Mesendoderm (in vitro differentiated cells): ENCODE measurements at regions not wholly inside any gene's neighbourhood (a gene's known extent, or its start where the extent isn't known, plus 50 kb on each side); places are given as distances from the start of the nearest gene placed in this dataset.
"Not testable (repeated sequence)": the region's sequence is repeated elsewhere in the genome, so short reads cannot be mapped to it uniquely, and the experiment has no call there.

Experiments
- DNase-seq: peaks from one replicate; pipeline ENCODE4 v3.0.0; 2013
- H2AK5ac ChIP-seq: 2 replicates; pipeline ENCODE4 v1.6.1; 2013; ENCODE audit warnings: low read length, inconsistent platforms
- H2BK120ac ChIP-seq: 2 replicates; pipeline ENCODE4 v1.6.1; 2013; ENCODE audit warnings: low read depth, mild to moderate bottlenecking, low read length, moderate library complexity, mixed read lengths
- H2BK15ac ChIP-seq: replicated peaks from 2 replicates; pipeline ENCODE4 v1.6.1; 2013; ENCODE audit warnings: low read depth, mild to moderate bottlenecking, moderate library complexity
- H2BK5ac ChIP-seq: 2 replicates; pipeline ENCODE4 v1.6.1; 2013; ENCODE audit warnings: low read length, inconsistent platforms
- H3K18ac ChIP-seq: 2 replicates; pipeline ENCODE4 v1.6.1; 2013; ENCODE audit warnings: mild to moderate bottlenecking, low read length, mixed read lengths
- H3K23ac ChIP-seq: one replicate; pipeline ENCODE4 v1.6.1; 2013; ENCODE audit warnings: low read length
- H3K27ac ChIP-seq: 2 replicates; pipeline ENCODE4 v1.5.1; 2013; ENCODE audit warnings: low read depth, mild to moderate bottlenecking, inconsistent platforms, low read length, moderate library complexity
- H3K27me3 ChIP-seq: 2 replicates; pipeline ENCODE4 v1.6.1; 2013; ENCODE audit warnings: low read length, control low read depth, mild to moderate bottlenecking, inconsistent platforms; ENCODE audit not compliant: insufficient read depth, poor library complexity
- H3K36me3 ChIP-seq: 2 replicates; pipeline ENCODE4 v1.6.1; 2013; ENCODE audit warnings: low read length, inconsistent platforms; ENCODE audit not compliant: control insufficient read depth, insufficient read depth
- H3K4ac ChIP-seq: one replicate; pipeline ENCODE4 v1.6.1; 2013; ENCODE audit warnings: low read depth, mild to moderate bottlenecking, low read length, moderate library complexity
- H3K4me1 ChIP-seq: 2 replicates; pipeline ENCODE4 v1.6.1; 2013; ENCODE audit warnings: low read depth, low read length, inconsistent platforms; ENCODE audit not compliant: control insufficient read depth
- H3K4me2 ChIP-seq: 2 replicates; pipeline ENCODE4 v1.6.1; 2013; ENCODE audit warnings: low read length
- H3K4me3 ChIP-seq: 2 replicates; pipeline ENCODE4 v1.5.1; 2013; ENCODE audit warnings: mild to moderate bottlenecking, low read length
- H3K56ac ChIP-seq: one replicate; pipeline ENCODE4 v1.6.1; 2013; ENCODE audit warnings: low read length
- H3K79me1 ChIP-seq: 2 replicates; pipeline ENCODE4 v1.6.1; 2013; ENCODE audit warnings: low read length, inconsistent platforms
- H3K79me2 ChIP-seq: 2 replicates; pipeline ENCODE4 v1.6.1; 2013; ENCODE audit warnings: mild to moderate bottlenecking, low read length; ENCODE audit not compliant: control insufficient read depth, insufficient read depth
- H3K9ac ChIP-seq: 2 replicates; pipeline ENCODE4 v1.6.1; 2013; ENCODE audit warnings: low read length, inconsistent platforms
- H4K5ac ChIP-seq: one replicate; pipeline ENCODE4 v1.6.1; 2013; ENCODE audit warnings: low read length
- H4K8ac ChIP-seq: one replicate; pipeline ENCODE4 v1.6.1; 2013; ENCODE audit warnings: low read depth, mild to moderate bottlenecking, control low read depth, low read length, moderate library complexity
- WGBS: extraction: QIAGEN DNeasy Blood & Tissue Kit; methylation state at CpG from one replicate; pipeline ENCODE4 v1.1.7; 2013; ENCODE audit warnings: low lambda C conversion rate, missing lambda C conversion rate; ENCODE audit not compliant: insufficient coverage; ENCODE audit errors: extremely low coverage; 5-methylcytosine and 5-hydroxymethylcytosine counted together

GRCh38 chr12:124698211-124698997 is 131.0 kb upstream of the NCOR2 start:
- Histone ChIP-seq H3K4me3 (no peak overlapping the region), H3K9ac (no peak overlapping the region), H2BK120ac (no peak overlapping the region), H2BK5ac (no peak overlapping the region), H3K4ac (no peak overlapping the region), H4K5ac (no peak overlapping the region), H3K4me1 (peaks cover 6% of the 10 kb centered on the region), H3K27ac (no peak overlapping the region), H3K36me3 (no peaks in the 10 kb centered on the region), H3K4me2 (no peak overlapping the region), H3K27me3 (no peaks in the 10 kb centered on the region), H3K79me1 (no peaks in the 10 kb centered on the region), H3K79me2 (no peaks in the 10 kb centered on the region), H2BK15ac (no peak overlapping the region), H3K23ac (no peak overlapping the region), H4K8ac (no peak overlapping the region), H3K56ac (no peak overlapping the region), H3K18ac (no peak overlapping the region), H2AK5ac (no peak overlapping the region)
- WGBS, result no CpG with 5 or more reads among the region's 15 CpGs
- DNase-seq, result no peak

DNA sequence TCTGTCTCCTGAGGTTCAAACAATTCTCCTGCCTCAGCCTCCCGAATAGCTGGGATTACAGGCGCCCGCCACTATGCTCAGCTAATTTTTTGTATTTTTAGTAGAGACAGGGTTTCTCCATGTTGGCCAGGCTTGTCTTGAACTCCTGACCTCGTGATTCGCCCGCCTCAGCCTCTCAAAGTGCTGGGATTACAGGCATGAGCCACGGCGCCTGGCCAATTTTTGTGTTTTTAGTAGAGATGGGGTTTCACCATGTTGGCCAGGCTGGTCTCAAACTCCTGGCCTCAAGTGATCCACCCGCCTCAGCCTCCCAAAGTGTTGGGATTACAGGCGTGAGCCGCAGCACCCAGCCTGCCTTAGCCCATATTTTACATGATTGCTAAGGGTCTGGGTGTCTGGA is 130.3 kb upstream of the NCOR2 start:
- H3K23ac ChIP-seq, H3K79me2 ChIP-seq, H2BK120ac ChIP-seq, H3K9ac ChIP-seq, H2BK15ac ChIP-seq, H3K4me2 ChIP-seq, H4K8ac ChIP-seq, H2BK5ac ChIP-seq, H3K27ac ChIP-seq, H4K5ac ChIP-seq, H3K4ac ChIP-seq, H3K36me3 ChIP-seq, H3K4me1 ChIP-seq, H3K79me1 ChIP-seq, H3K18ac ChIP-seq, H3K4me3 ChIP-seq, H3K27me3 ChIP-seq, DNase-seq, H3K56ac ChIP-seq, H2AK5ac ChIP-seq: not testable (repeated sequence)
- no CpG with 5 or more reads among the region's 11 CpGs for WGBS

GRCh38 chr12:124696693-124697476 is 129.5 kb upstream of the NCOR2 start:
- Histone ChIP-seq H3K79me2 (no peaks in the 10 kb centered on the region), H2AK5ac (no peak overlapping the region), H3K56ac (no peak overlapping the region), H2BK15ac (no peak overlapping the region), H3K18ac (no peak overlapping the region), H3K27ac (no peak overlapping the region), H3K4me2 (no peak overlapping the region), H3K4ac (no peak overlapping the region), H3K4me1 (peaks cover 6% of the 10 kb centered on the region), H3K4me3 (no peak overlapping the region), H2BK5ac (no peak overlapping the region), H2BK120ac (no peak overlapping the region), H3K9ac (no peak overlapping the region), H3K79me1 (no peaks in the 10 kb centered on the region), H4K5ac (no peak overlapping the region), H3K36me3 (no peaks in the 10 kb centered on the region), H3K23ac (no peak overlapping the region), H3K27me3 (no peaks in the 10 kb centered on the region), H4K8ac (no peak overlapping the region)
- WGBS, result no CpG with 5 or more reads among the region's 3 CpGs
- DNase-seq, result no peak

- no peak overlapping the region for H2BK5ac ChIP-seq
- H3K27me3 ChIP-seq, result no peaks in the 10 kb centered on the region
- H3K4ac ChIP-seq, result no peak overlapping the region
- no peak overlapping the region for H3K4me3 ChIP-seq
- peaks cover 2% of the 10 kb centered on the region for H3K4me1 ChIP-seq
- no peak overlapping the region for H2BK120ac ChIP-seq
- no peaks in the 10 kb centered on the region for H3K79me2 ChIP-seq
- no peak overlapping the region for H3K9ac ChIP-seq
- WGBS, result no CpG with 5 or more reads among the region's 5 CpGs
- no peak overlapping the region for H3K56ac ChIP-seq
- H4K5ac ChIP-seq, result no peak overlapping the region
- H3K23ac ChIP-seq, result no peak overlapping the region
- no peak overlapping the region for H3K4me2 ChIP-seq
- H3K18ac ChIP-seq, result no peak overlapping the region
- peak; percentile 59 for DNase-seq
- no peaks in the 10 kb centered on the region for H3K36me3 ChIP-seq
- H4K8ac ChIP-seq, result no peak overlapping the region
- no peak overlapping the region for H2AK5ac ChIP-seq
- no peak overlapping the region for H3K27ac ChIP-seq
- no peaks in the 10 kb centered on the region for H3K79me1 ChIP-seq
- H2BK15ac ChIP-seq, result no peak overlapping the region
These were observed 128.4 kb upstream of the NCOR2 start for GRCh38 chr12:124695861-124696260.

DNA sequence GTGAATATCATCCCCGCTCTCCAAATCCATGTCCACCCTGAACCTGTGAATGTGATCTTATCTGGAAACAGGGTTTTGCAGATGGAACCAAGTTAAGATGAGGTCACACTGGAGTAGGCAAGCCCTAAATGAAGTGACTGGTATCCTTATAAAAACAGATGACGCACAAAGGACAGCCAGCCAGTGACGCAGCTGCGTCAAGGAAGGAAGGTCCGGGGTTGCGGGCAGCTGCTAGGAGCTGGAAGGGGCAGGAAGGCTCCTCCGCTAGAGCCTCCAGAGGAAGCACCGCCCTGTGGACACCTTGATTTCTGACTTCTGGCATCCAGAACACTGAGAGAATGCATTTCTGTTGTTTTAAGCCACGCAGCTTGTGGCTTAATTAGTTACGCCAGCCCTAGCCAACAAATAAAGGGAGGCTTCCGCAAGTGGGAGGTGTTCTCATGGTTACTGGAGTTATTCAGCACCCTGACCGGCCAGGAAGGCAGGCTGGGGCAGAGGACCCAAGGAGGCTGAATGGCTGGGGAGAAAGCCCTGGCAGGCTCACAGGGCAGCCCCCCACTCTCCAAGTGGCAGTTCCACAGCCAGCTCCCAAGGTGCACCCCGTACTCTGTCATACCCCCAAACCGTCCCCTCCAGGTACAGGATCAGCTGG is 127.6 kb upstream of the NCOR2 start:
- Histone ChIP-seq H2AK5ac (no peak overlapping the region), H3K4me3 (no peak overlapping the region), H3K27ac (no peak overlapping the region), H3K27me3 (no peaks in the 10 kb centered on the region), H3K36me3 (no peaks in the 10 kb centered on the region), H3K4me1 (no peaks in the 10 kb centered on the region), H3K9ac (no peak overlapping the region), H4K5ac (no peak overlapping the region), H2BK120ac (no peak overlapping the region), H3K18ac (no peak overlapping the region), H3K4me2 (no peak overlapping the region), H3K56ac (no peak overlapping the region), H3K79me2 (no peaks in the 10 kb centered on the region), H2BK5ac (no peak overlapping the region), H3K79me1 (no peaks in the 10 kb centered on the region), H3K4ac (no peak overlapping the region), H2BK15ac (no peak overlapping the region), H4K8ac (no peak overlapping the region), H3K23ac (no peak overlapping the region)
- no CpG with 5 or more reads among the region's 14 CpGs for WGBS
- no peak for DNase-seq
